ENCODE measurements at regions not wholly inside any gene's neighbourhood (a gene's known extent, or its start where the extent isn't known, plus 50 kb on each side); places are given as distances from the start of the nearest gene placed in this dataset.

- Histone ChIP-seq H3K4me3 (ENCODE audit: low read depth, low read length) (no peak overlapping the region), H3K36me3 (ENCODE audit: control insufficient read depth, insufficient read depth, low read length) (no peaks in the 10 kb centered on the region), H3K27me3 (ENCODE audit: control insufficient read depth, insufficient read depth, low read length) (no peaks in the 10 kb centered on the region)
- no peak for TF ChIP-seq CTCF (IDR thresholded peaks at IDR 0.05; ENCODE audit: insufficient read depth, low read depth, low read length)
- ChIA-PET CTCF (no interaction called here), POLR2A (no interaction called here)
- DNase-seq (ENCODE audit: low read depth) = no peak
These were observed 567.8 kb upstream of the SLC10A2 start for GRCh38 chr13:103634066-103634465.

GRCh38 chr13:103625194-103625593 is 559.0 kb upstream of the SLC10A2 start:
- no peak for TF ChIP-seq CTCF (IDR thresholded peaks at IDR 0.05; ENCODE audit: insufficient read depth, low read depth, low read length)
- DNase-seq (ENCODE audit: low read depth) = no peak
- POLR2A ChIA-PET = no interaction called here
- H3K4me3 ChIP-seq (ENCODE audit: low read depth, low read length) = no peak overlapping the region
- CTCF ChIA-PET = no interaction called here
- H3K36me3 ChIP-seq (ENCODE audit: control insufficient read depth, insufficient read depth, low read length) = no peaks in the 10 kb centered on the region
- no peaks in the 10 kb centered on the region for H3K27me3 ChIP-seq (ENCODE audit: control insufficient read depth, insufficient read depth, low read length)

- CTCF ChIA-PET = interaction anchor here (1.2 kb wide), 1 partner anchor 20 kb away, joined by 5 read pairs; no protein-coding TSS in a partner anchor
- no peaks in the 10 kb centered on the region for H3K36me3 ChIP-seq (ENCODE audit: control insufficient read depth, insufficient read depth, low read length)
- H3K27me3 ChIP-seq (ENCODE audit: control insufficient read depth, insufficient read depth, low read length) = no peaks in the 10 kb centered on the region
- TF ChIP-seq CTCF (IDR thresholded peaks at IDR 0.05; ENCODE audit: insufficient read depth, low read depth, low read length) = no peak
- H3K4me3 ChIP-seq (ENCODE audit: low read depth, low read length) = no peak overlapping the region
- POLR2A ChIA-PET = no interaction called here
- DNase-seq (ENCODE audit: low read depth) = no peak
These were observed 551.9 kb upstream of the SLC10A2 start for GRCh38 chr13:103618151-103618550.

- no peaks in the 10 kb centered on the region for H3K36me3 ChIP-seq (ENCODE audit: control insufficient read depth, insufficient read depth, low read length)
- no peak overlapping the region for H3K4me3 ChIP-seq (ENCODE audit: low read depth, low read length)
- no peaks in the 10 kb centered on the region for H3K27me3 ChIP-seq (ENCODE audit: control insufficient read depth, insufficient read depth, low read length)
- no peak for TF ChIP-seq CTCF (IDR thresholded peaks at IDR 0.05; ENCODE audit: insufficient read depth, low read depth, low read length)
- CTCF ChIA-PET = no interaction called here
- DNase-seq (ENCODE audit: low read depth) = no peak
- POLR2A ChIA-PET = no interaction called here
These were observed 549.6 kb upstream of the SLC10A2 start for GRCh38 chr13:103615771-103616170.

GRCh38 chr13:103614761-103615160 is 548.5 kb upstream of the SLC10A2 start:
- no peak for DNase-seq (ENCODE audit: low read depth)
- Histone ChIP-seq H3K27me3 (ENCODE audit: control insufficient read depth, insufficient read depth, low read length) (no peaks in the 10 kb centered on the region), H3K36me3 (ENCODE audit: control insufficient read depth, insufficient read depth, low read length) (no peaks in the 10 kb centered on the region), H3K4me3 (ENCODE audit: low read depth, low read length) (no peak overlapping the region)
- ChIA-PET CTCF (no interaction called here), POLR2A (no interaction called here)
- no peak for TF ChIP-seq CTCF (IDR thresholded peaks at IDR 0.05; ENCODE audit: insufficient read depth, low read depth, low read length)

Measured in BJ (cell line).